ENCODE measurements at regions not wholly inside any gene's neighbourhood (a gene's known extent, or its start where the extent isn't known, plus 50 kb on each side); places are given as distances from the start of the nearest gene placed in this dataset.

- TF ChIP-seq ZNF274 (IDR thresholded peaks at IDR 0.05; ENCODE audit: low read depth, low read length) = no peak
- no peak for TF ChIP-seq SUZ12 (IDR thresholded peaks at IDR 0.05; ENCODE audit: extremely low read depth, insufficient read depth, insufficient read length)
Measured at GRCh38 chr3:150253622-150254021, 154.5 kb upstream of the TSC22D2 start.

Measured in NT2/D1 (cell line).